Fibroblast of lung (primary cell): ENCODE measurements at regions not wholly inside any gene's neighbourhood (a gene's known extent, or its start where the extent isn't known, plus 50 kb on each side); places are given as distances from the start of the nearest gene placed in this dataset.

Experiments
- DNase-seq, 2 donors: peaks; one replicate each; pipeline versions ENCODE4 v3.0.0 to v3.0.0-alpha.2; 2010; ENCODE audit warnings: low read depth in 2 of 2
- H2AFZ ChIP-seq: 2 replicates; pipeline ENCODE4 v1.5.1; 2012; ENCODE audit warnings: low read length, control low read depth, inconsistent platforms
- H3K27ac ChIP-seq: 2 replicates; pipeline ENCODE4 v1.5.1; 2011; ENCODE audit warnings: low read length, control low read depth; ENCODE audit not compliant: insufficient read depth
- H3K27me3 ChIP-seq: 2 replicates; pipeline ENCODE4 v1.5.1; 2011; ENCODE audit warnings: mild to moderate bottlenecking, low read length; ENCODE audit not compliant: control insufficient read depth, insufficient read depth
- H3K36me3 ChIP-seq: 2 replicates; pipeline ENCODE4 v1.5.1; 2011; ENCODE audit warnings: low read length; ENCODE audit not compliant: control insufficient read depth, insufficient read depth
- H3K4me1 ChIP-seq: 2 replicates; pipeline ENCODE4 v1.5.1; 2011; ENCODE audit warnings: low read length; ENCODE audit not compliant: control insufficient read depth, insufficient read depth; ENCODE audit errors: extremely low read depth
- H3K4me2 ChIP-seq: 2 replicates; pipeline ENCODE4 v1.5.1; 2011; ENCODE audit warnings: low read length, control low read depth; ENCODE audit not compliant: insufficient read depth; ENCODE audit errors: extremely low read depth
- H3K4me3 ChIP-seq, 4 experiments: fragments of 200-600 bp in 1 of 4; sonication (generic) in 1 of 4; replicated peaks in 1 of 4; 2 replicates each; pipeline ENCODE4 v1.5.1; 2011 to 2016; ENCODE audit warnings: low read length in 4 of 4, low read depth in 3 of 4, mild to moderate bottlenecking in 3 of 4, control low read depth in 2 of 4, inconsistent platforms in 1 of 4, mixed read lengths in 1 of 4; ENCODE audit not compliant: insufficient read depth in 1 of 4; ENCODE audit errors: control extremely low read depth in 1 of 4
- H3K79me2 ChIP-seq: 2 replicates; pipeline ENCODE4 v1.5.1; 2012; ENCODE audit warnings: mild to moderate bottlenecking, low read length, inconsistent platforms; ENCODE audit not compliant: control insufficient read depth, insufficient read depth
- H3K9ac ChIP-seq: 2 replicates; pipeline ENCODE4 v1.5.1; 2011; ENCODE audit warnings: mild to moderate bottlenecking, low read length, control low read depth; ENCODE audit not compliant: insufficient read depth
- H3K9me3 ChIP-seq: 2 replicates; pipeline ENCODE4 v1.5.1; 2012; ENCODE audit warnings: low read depth, low read length; ENCODE audit not compliant: control insufficient read depth, insufficient read depth
- H4K20me1 ChIP-seq: 2 replicates; pipeline ENCODE4 v1.5.1; 2011; ENCODE audit warnings: low read length; ENCODE audit not compliant: control insufficient read depth, insufficient read depth; ENCODE audit errors: extremely low read depth
- EZH2 ChIP-seq: IDR thresholded peaks from 2 replicates; pipeline ENCODE4 v1.5.1; 2012; ENCODE audit warnings: low read length, control low read depth, mild to moderate bottlenecking; ENCODE audit errors: missing control alignments
- TF ChIP-seq, protein P1 (sequence below), 2 donors: IDR thresholded peaks in 1 of 2; conservative IDR thresholded peaks in 1 of 2; 1 replicate in 1 of 2; 2 replicates in 1 of 2; pipeline ENCODE4 v1.5.1; 2011 to 2012; ENCODE audit warnings: low read length in 2 of 2, control low read depth in 1 of 2, inconsistent platforms in 1 of 2, low read depth in 1 of 2, mild to moderate bottlenecking in 1 of 2

DNA sequence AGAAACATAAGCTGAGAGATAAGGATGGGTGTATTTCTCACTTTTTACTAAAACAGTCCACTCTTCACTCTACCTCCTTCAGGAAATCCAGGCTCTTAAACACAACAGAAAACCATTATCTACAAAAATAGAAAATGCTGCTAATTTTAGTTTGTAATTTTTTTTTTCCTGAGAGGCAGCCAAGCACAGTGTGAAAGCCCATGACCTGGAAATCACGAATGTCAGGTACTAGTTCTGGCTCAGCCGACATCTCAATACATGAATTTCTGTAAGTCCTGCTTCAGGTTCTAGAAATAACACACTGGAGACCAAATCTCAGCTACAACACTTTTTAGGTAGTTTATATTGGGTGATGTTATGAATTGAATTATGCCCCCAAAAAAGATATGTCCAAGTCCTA, 308.9 kb downstream of the KCNA4 start:
- no peaks in the 10 kb centered on the region for H3K27me3 ChIP-seq
- no peak for DNase-seq
- no peaks in the 10 kb centered on the region for H3K9me3 ChIP-seq
- no peak overlapping the region for H2AFZ ChIP-seq
- no peak overlapping the region for H3K4me2 ChIP-seq
- H3K79me2 ChIP-seq: no peaks in the 10 kb centered on the region
- no peak overlapping the region for H3K27ac ChIP-seq
- no peak for TF ChIP-seq EZH2
- TF ChIP-seq, protein P1, sequence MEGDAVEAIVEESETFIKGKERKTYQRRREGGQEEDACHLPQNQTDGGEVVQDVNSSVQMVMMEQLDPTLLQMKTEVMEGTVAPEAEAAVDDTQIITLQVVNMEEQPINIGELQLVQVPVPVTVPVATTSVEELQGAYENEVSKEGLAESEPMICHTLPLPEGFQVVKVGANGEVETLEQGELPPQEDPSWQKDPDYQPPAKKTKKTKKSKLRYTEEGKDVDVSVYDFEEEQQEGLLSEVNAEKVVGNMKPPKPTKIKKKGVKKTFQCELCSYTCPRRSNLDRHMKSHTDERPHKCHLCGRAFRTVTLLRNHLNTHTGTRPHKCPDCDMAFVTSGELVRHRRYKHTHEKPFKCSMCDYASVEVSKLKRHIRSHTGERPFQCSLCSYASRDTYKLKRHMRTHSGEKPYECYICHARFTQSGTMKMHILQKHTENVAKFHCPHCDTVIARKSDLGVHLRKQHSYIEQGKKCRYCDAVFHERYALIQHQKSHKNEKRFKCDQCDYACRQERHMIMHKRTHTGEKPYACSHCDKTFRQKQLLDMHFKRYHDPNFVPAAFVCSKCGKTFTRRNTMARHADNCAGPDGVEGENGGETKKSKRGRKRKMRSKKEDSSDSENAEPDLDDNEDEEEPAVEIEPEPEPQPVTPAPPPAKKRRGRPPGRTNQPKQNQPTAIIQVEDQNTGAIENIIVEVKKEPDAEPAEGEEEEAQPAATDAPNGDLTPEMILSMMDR (conservative IDR thresholded peaks at IDR 0.05 in 1 of 2, IDR thresholded peaks at IDR 0.05 in 1 of 2; ENCODE audit: low read depth in 1 of 2, low read length in 2 of 2): no peak
- H3K36me3 ChIP-seq: no peaks in the 10 kb centered on the region
- no peaks in the 10 kb centered on the region for H4K20me1 ChIP-seq
- no peak overlapping the region for H3K4me3 ChIP-seq
- H3K4me1 ChIP-seq: no peaks in the 10 kb centered on the region
- H3K9ac ChIP-seq: no peak overlapping the region

DNA sequence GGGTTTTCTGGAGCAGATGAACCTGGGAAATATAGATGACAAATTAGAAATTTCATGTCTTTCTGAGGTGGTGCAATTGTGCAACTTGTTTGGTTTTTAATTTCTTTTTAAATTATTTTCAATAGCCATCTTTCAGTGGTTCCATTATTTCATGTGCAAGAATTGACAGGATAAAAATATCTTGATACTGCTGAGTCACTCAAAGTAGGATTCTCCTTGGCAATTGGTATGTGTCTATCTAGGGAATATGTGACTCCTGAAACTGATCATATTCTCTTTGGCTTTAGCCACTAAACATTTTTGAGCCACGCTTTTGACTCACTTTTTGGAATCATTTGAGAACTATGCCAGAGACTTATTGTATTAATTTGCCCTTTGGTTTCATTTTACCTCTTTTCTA, 331.5 kb downstream of the KCNA4 start:
- no peaks in the 10 kb centered on the region for H3K79me2 ChIP-seq
- no peak overlapping the region for H3K4me3 ChIP-seq
- H3K27me3 ChIP-seq: no peaks in the 10 kb centered on the region
- no peak overlapping the region for H3K27ac ChIP-seq
- H4K20me1 ChIP-seq: no peaks in the 10 kb centered on the region
- no peaks in the 10 kb centered on the region for H3K36me3 ChIP-seq
- no peak overlapping the region for H2AFZ ChIP-seq
- TF ChIP-seq EZH2: no peak
- TF ChIP-seq, protein P1 (conservative IDR thresholded peaks at IDR 0.05 in 1 of 2, IDR thresholded peaks at IDR 0.05 in 1 of 2; ENCODE audit: low read depth in 1 of 2, low read length in 2 of 2): no peak
- H3K9me3 ChIP-seq: no peaks in the 10 kb centered on the region
- H3K4me1 ChIP-seq: no peaks in the 10 kb centered on the region
- no peak overlapping the region for H3K4me2 ChIP-seq
- H3K9ac ChIP-seq: no peak overlapping the region
- no peak for DNase-seq

DNA sequence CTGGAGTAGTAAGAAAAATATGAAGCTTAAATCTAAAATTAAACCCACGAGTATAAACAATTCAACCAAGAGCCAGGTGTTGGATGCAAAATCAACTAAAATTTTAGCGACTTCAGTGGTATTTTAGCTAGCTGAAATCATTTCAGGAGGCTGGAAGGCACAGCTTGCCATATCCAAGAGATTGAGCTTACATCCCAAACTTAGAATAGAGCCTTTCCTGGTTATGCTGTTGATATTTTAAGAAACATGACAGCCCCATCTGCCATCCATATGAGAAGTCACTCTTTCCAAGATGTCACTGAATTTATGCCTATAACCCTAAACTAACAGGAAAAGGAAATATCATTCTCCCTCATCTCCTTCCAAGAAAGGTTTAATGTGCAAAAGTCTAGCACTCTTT, 334.0 kb downstream of the KCNA4 start:
- Histone ChIP-seq H3K36me3 (no peaks in the 10 kb centered on the region), H3K4me2 (no peak overlapping the region), H2AFZ (no peak overlapping the region), H3K9me3 (no peaks in the 10 kb centered on the region), H3K4me1 (no peaks in the 10 kb centered on the region), H3K27me3 (no peaks in the 10 kb centered on the region), H3K9ac (no peak overlapping the region), H3K27ac (no peak overlapping the region), H4K20me1 (no peaks in the 10 kb centered on the region), H3K79me2 (no peaks in the 10 kb centered on the region), H3K4me3 (no peak overlapping the region)
- TF ChIP-seq, protein P1 (conservative IDR thresholded peaks at IDR 0.05 in 1 of 2, IDR thresholded peaks at IDR 0.05 in 1 of 2; ENCODE audit: low read depth in 1 of 2, low read length in 2 of 2): no peak
- no peak for TF ChIP-seq EZH2
- DNase-seq: no peak
